Left ventricle myocardium inferior (tissue), 1 donor: ENCODE measurements at regions not wholly inside any gene's neighbourhood (a gene's known extent, or its start where the extent isn't known, plus 50 kb on each side); places are given as distances from the start of the nearest gene placed in this dataset.

ENCODE experiments used
- DNase-seq: peaks from one replicate; pipeline ENCODE4 v3.0.0-alpha.2; 2020
- H3K27ac ChIP-seq: fragments of 200-600 bp; replicated peaks from 2 replicates; pipeline ENCODE4 v1.8.0; 2021
- H3K27me3 ChIP-seq: fragments of 200-600 bp; 2 replicates; pipeline ENCODE4 v1.8.0; 2021; ENCODE audit warnings: low read depth
- H3K36me3 ChIP-seq: fragments of 200-600 bp; 2 replicates; pipeline ENCODE4 v1.8.0; 2021
- H3K4me1 ChIP-seq: fragments of 200-600 bp; 2 replicates; pipeline ENCODE4 v1.8.0; 2021
- H3K4me3 ChIP-seq: fragments of 200-600 bp; 2 replicates; pipeline ENCODE4 v1.8.0; 2021; ENCODE audit warnings: mild to moderate bottlenecking, moderate library complexity
- H3K9me3 ChIP-seq: fragments of 200-600 bp; replicated peaks from 2 replicates; pipeline ENCODE4 v1.8.0; 2021
- intact Hi-C: fragments of 100-400 bp; cut with micrococcal nuclease; formaldehyde crosslinking; loops from one replicate; pipeline ENCODE4 v1.11.0; 2022
- TF ChIP-seq, protein P1 (sequence below): fragments of 200-600 bp; IDR thresholded peaks from 2 replicates; pipeline ENCODE4 v1.8.0; 2021; ENCODE audit warnings: antibody characterized with exemption, mild to moderate bottlenecking, borderline replicate concordance
- donor health status: DM: no; HTN: yes; CAD: no; lungs with severe emphysema.

DNA sequence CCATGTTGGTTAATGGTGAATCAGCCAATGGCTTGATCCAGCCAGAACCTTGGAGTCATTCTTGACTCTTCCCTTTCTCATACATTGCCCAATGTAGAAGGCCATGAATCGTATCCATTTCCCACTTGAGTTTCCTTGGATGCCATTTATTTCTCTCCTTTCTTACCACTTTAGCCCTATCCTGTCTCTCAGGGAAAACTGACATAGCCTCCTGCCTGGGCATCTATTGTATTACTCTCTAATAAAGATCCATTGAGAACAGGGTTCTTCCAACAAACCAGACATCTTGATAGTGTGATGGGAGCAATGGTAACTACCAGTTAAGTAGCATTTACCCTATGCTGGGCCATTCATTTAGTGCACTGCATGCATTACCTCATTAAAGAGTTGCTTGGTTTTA lies 104.2 kb upstream of the CDH11 start:
- Histone ChIP-seq H3K4me1 (no peaks in the 10 kb centered on the region), H3K4me3 (no peak overlapping the region), H3K36me3 (no peaks in the 10 kb centered on the region), H3K9me3 (no peaks in the 10 kb centered on the region), H3K27me3 (peaks cover 18% of the 10 kb centered on the region), H3K27ac (no peak overlapping the region)
- DNase-seq = no peak
- intact Hi-C loops = no loop called here
- TF ChIP-seq, protein P1, sequence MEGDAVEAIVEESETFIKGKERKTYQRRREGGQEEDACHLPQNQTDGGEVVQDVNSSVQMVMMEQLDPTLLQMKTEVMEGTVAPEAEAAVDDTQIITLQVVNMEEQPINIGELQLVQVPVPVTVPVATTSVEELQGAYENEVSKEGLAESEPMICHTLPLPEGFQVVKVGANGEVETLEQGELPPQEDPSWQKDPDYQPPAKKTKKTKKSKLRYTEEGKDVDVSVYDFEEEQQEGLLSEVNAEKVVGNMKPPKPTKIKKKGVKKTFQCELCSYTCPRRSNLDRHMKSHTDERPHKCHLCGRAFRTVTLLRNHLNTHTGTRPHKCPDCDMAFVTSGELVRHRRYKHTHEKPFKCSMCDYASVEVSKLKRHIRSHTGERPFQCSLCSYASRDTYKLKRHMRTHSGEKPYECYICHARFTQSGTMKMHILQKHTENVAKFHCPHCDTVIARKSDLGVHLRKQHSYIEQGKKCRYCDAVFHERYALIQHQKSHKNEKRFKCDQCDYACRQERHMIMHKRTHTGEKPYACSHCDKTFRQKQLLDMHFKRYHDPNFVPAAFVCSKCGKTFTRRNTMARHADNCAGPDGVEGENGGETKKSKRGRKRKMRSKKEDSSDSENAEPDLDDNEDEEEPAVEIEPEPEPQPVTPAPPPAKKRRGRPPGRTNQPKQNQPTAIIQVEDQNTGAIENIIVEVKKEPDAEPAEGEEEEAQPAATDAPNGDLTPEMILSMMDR = no peak

DNA sequence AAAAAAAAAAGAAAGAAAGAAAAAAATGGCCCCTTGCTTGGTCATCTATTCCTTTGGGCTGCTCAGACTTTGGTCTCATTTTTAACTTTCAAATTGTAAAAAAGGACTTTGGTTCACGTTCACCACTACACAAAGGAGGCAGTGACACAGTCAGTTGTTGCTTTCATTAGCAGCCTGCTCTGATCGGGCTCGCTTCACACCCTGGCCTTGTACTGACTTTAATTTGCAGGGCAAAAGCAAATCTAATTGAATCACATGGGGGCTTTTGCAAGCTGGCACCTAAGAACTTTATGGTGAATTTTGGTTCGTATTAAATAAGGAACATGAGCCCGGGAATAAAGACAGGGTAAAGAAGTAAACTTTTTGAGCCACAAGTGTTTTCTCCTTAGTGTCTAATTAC lies 103.6 kb upstream of the CDH11 start:
- Histone ChIP-seq H3K4me3 (no peak overlapping the region), H3K9me3 (no peaks in the 10 kb centered on the region), H3K27ac (no peak overlapping the region), H3K27me3 (peaks cover 18% of the 10 kb centered on the region), H3K36me3 (no peaks in the 10 kb centered on the region), H3K4me1 (no peaks in the 10 kb centered on the region)
- DNase-seq = no peak
- TF ChIP-seq, protein P1 = no peak
- intact Hi-C loops = no loop called here

DNA sequence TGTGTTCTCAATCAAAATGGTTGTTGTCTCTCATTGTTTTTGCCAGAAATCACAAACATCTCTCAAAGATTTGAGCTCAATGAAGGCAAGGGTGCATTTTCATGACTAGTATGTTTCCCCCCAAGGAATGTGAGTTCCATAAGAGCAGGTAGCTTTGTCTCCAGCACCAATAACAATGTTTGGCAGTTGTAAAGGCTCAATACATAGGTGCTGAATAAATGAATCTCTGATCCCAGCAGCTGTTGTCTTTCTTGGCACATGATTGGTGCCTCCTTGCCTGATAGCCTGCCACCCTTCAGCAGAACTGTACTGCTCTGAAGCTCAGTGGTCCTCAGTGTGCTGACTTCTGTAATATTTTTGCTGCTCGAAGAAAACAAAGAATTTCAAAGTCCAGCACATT lies 103.1 kb upstream of the CDH11 start:
- intact Hi-C loops = no loop called here
- no peaks in the 10 kb centered on the region for H3K36me3 ChIP-seq
- no peaks in the 10 kb centered on the region for H3K4me1 ChIP-seq
- H3K27ac ChIP-seq = no peak overlapping the region
- TF ChIP-seq, protein P1 = no peak
- DNase-seq = no peak
- peaks cover 18% of the 10 kb centered on the region for H3K27me3 ChIP-seq
- H3K4me3 ChIP-seq = no peak overlapping the region
- no peaks in the 10 kb centered on the region for H3K9me3 ChIP-seq

DNA sequence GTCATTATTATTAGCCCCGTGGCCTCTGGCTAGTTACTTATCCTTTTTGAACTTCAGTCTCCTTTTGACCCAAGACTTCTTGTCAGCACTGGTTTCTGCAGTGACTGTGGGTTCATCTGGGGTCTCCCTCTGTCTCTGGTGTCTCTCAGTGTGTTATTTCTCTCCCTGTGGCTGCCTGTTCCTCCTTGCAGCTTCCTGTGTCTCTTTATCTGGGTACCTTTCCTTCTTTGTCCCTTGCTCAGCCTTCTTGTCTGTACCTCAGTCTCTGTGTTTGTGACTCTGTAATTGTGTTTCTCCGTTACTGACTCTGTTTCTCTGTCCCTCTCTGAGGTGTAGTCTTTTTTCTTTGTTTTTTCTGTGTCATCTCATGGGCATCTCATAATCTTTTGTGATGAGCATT lies 102.6 kb upstream of the CDH11 start:
- Histone ChIP-seq H3K4me3 (no peak overlapping the region), H3K36me3 (no peaks in the 10 kb centered on the region), H3K9me3 (no peaks in the 10 kb centered on the region), H3K27me3 (peaks cover 18% of the 10 kb centered on the region), H3K27ac (no peak overlapping the region), H3K4me1 (no peaks in the 10 kb centered on the region)
- intact Hi-C loops = no loop called here
- TF ChIP-seq, protein P1 = no peak
- DNase-seq = no peak

DNA sequence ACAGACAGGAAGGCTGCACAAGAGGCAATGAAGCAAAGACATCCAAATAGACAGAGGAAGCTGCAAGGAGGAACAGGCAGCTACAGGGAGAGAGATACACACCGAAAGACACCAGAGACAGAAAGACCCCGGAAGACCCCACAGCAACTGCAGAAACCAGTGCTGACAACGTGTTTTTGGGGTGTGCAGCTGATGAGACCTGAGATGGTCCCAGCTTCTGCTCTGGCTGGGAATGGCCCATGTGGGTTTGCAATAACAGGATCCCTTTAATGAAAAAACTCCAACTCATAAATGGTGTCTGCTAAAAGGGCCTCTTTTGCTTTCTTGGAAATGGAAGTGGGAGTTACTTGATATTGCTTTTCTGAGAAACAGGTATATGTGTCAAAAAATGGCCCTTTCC lies 101.5 kb upstream of the CDH11 start:
- Histone ChIP-seq H3K27ac (no peak overlapping the region), H3K9me3 (no peaks in the 10 kb centered on the region), H3K27me3 (peaks cover 18% of the 10 kb centered on the region), H3K4me3 (no peak overlapping the region), H3K4me1 (no peaks in the 10 kb centered on the region), H3K36me3 (no peaks in the 10 kb centered on the region)
- intact Hi-C loops = no loop called here
- DNase-seq = no peak
- TF ChIP-seq, protein P1 = no peak

DNA sequence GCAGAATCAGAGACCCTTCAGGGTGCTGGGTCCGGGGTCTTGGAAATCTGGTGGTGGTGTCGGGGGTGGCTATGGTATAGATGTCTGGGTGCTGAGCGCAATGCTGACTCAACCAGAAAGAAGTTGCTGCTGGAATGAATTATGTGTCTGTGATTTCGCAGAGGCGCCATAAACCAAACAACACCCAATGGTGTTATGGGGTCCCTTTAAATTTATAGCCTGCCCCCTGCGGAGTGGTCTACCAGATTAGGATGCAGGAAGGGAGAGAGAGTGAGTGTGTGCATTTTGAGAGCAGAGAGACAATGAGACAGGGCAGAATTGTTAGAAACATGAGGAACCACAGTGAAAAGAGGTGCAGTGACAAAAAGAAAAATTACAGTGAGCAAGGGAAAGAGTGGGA lies 100.7 kb upstream of the CDH11 start:
- no peak overlapping the region for H3K27ac ChIP-seq
- no peaks in the 10 kb centered on the region for H3K9me3 ChIP-seq
- TF ChIP-seq, protein P1 = no peak
- no peaks in the 10 kb centered on the region for H3K36me3 ChIP-seq
- H3K4me3 ChIP-seq = no peak overlapping the region
- intact Hi-C loops = no loop called here
- H3K4me1 ChIP-seq = no peaks in the 10 kb centered on the region
- DNase-seq = no peak
- peaks cover 18% of the 10 kb centered on the region for H3K27me3 ChIP-seq
